Nephron progenitor cell (in vitro differentiated cells): ENCODE measurements at regions not wholly inside any gene's neighbourhood (a gene's known extent, or its start where the extent isn't known, plus 50 kb on each side); places are given as distances from the start of the nearest gene placed in this dataset.

Experiments
- DNase-seq: peaks from one replicate; pipeline ENCODE4 v3.0.0; 2021
- H3K27ac Mint-ChIP-seq: 2 replicates; pipeline ENCODE4 v1.8.0; 2021; ENCODE audit warnings: mild to moderate bottlenecking, moderate library complexity, mixed read lengths
- H3K27me3 Mint-ChIP-seq: 2 replicates; pipeline ENCODE4 v1.8.0; 2021; ENCODE audit warnings: mild to moderate bottlenecking, low read depth, mixed read lengths; ENCODE audit not compliant: poor library complexity
- H3K36me3 Mint-ChIP-seq: 2 replicates; pipeline ENCODE4 v1.8.0; 2021; ENCODE audit warnings: low read depth, mixed read lengths
- H3K4me1 Mint-ChIP-seq: 2 replicates; pipeline ENCODE4 v1.8.0; 2021; ENCODE audit warnings: mixed read lengths
- H3K4me3 Mint-ChIP-seq: 2 replicates; pipeline ENCODE4 v1.8.0; 2021; ENCODE audit warnings: mild to moderate bottlenecking, moderate library complexity, mixed read lengths
- H3K9me3 Mint-ChIP-seq: 2 replicates; pipeline ENCODE4 v1.8.0; 2021; ENCODE audit warnings: mild to moderate bottlenecking, moderate library complexity, mixed read lengths
- CTCF ChIP-seq: fragments of 200-600 bp; sonication (generic); IDR thresholded peaks from 2 replicates; pipeline ENCODE4 v1.5.0; 2021; ENCODE audit warnings: antibody characterized with exemption

GRCh38 chr15:70493787-70494516, 269.4 kb downstream of the UACA start:
- Mint-ChIP-seq H3K36me3 (no peaks in the 10 kb centered on the region), H3K4me3 (no peak overlapping the region)

GRCh38 chr15:70493376-70493775, 270.0 kb downstream of the UACA start:
- Mint-ChIP-seq H3K36me3 (no peaks in the 10 kb centered on the region), H3K4me1 (peaks cover 40% of the 10 kb centered on the region), H3K27ac (no peak overlapping the region), H3K27me3 (peaks cover 12% of the 10 kb centered on the region), H3K4me3 (no peak overlapping the region), H3K9me3 (no peaks in the 10 kb centered on the region)
- TF ChIP-seq CTCF = no peak
- DNase-seq = no peak

More at GRCh38 chr15:70493787-70494516, 269.4 kb downstream of the UACA start:
- TF ChIP-seq CTCF = no peak
- Mint-ChIP-seq H3K27ac (no peak overlapping the region), H3K4me1 (peaks cover 40% of the 10 kb centered on the region), H3K27me3 (peaks cover 12% of the 10 kb centered on the region), H3K9me3 (no peaks in the 10 kb centered on the region)
- no peak for DNase-seq

DNA sequence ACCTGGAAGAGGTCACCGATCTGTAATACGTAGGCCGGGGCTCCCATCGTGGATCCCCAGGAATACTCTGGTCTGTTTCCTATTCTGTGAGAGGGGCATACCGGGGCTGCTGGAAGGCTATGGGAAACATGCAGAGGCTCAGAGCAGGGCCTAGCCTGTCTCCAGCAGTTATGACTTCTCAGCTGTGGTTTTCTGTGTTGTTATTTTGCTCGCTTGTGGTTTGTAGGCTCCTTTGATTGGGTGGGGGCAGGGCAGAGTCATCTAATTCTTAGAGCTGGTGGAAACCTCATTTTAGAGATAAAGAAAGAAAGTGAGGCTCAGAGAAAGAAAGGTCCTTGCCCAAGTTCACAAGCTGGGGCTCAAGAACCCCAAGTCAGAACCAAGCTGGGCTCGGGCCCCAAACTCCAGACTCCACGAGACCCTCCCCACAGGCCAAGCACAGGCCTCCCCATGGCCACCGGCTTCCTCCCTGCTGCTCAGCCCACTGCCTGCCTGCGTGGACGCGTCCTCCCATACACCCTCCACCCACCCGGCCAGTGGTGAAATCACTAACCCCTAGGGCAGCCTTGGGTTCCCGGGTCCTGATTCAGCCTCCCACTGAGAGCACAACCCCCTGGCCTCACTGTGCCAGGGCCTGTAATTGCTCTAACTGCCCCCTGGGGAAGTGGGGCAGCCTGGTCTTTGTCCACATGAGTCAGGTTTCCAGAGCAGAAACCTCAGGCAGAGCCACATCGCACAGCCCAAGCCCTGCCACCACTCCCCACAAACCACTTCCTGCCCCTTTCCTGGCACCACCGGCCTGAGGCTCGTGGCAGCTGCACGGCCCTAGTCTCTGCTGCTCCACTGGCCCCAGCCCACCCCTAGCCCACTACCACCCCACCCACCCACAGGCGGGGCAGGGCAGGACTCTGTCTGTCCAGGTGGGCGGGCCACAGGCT, 270.8 kb downstream of the UACA start:
- Mint-ChIP-seq H3K4me1 (peaks cover 40% of the 10 kb centered on the region), H3K36me3 (no peaks in the 10 kb centered on the region), H3K4me3 (no peak overlapping the region), H3K27ac (no peak overlapping the region), H3K27me3 (peaks cover 19% of the 10 kb centered on the region), H3K9me3 (no peaks in the 10 kb centered on the region)
- TF ChIP-seq CTCF = no peak
- DNase-seq = no peak

GRCh38 chr15:70491641-70492040, 271.7 kb downstream of the UACA start:
- no peaks in the 10 kb centered on the region for H3K9me3 Mint-ChIP-seq
- no peaks in the 10 kb centered on the region for H3K36me3 Mint-ChIP-seq
- H3K27ac Mint-ChIP-seq = no peak overlapping the region
- peaks cover 40% of the 10 kb centered on the region for H3K4me1 Mint-ChIP-seq
- H3K27me3 Mint-ChIP-seq = peaks cover 20% of the 10 kb centered on the region
- no peak for DNase-seq
- TF ChIP-seq CTCF = no peak
- no peak overlapping the region for H3K4me3 Mint-ChIP-seq

DNA sequence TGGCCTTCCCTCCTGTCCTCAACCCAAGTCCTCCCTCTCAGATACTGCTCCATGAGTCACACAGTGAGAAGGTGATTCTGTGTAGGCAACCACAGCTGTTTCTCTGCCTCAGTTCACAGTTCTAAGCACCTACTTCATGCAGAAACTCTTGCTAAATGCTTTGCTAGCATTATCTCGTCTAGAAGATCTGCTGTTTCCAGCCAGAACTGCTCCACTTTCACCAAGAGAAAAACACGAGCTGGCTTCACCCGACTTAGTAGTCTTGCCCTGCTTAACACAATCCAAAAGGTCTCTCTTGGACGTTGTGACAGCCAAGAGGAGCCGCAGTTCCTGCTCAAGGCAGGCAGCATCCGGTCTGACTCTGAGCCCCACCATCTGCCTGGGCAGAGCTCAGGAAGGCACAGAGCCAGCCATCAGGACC, 272.1 kb downstream of the UACA start:
- no peak for DNase-seq
- H3K4me1 Mint-ChIP-seq = peaks cover 40% of the 10 kb centered on the region
- no peaks in the 10 kb centered on the region for H3K9me3 Mint-ChIP-seq
- no peaks in the 10 kb centered on the region for H3K36me3 Mint-ChIP-seq
- H3K27ac Mint-ChIP-seq = no peak overlapping the region
- no peak for TF ChIP-seq CTCF
- no peak overlapping the region for H3K4me3 Mint-ChIP-seq
- peaks cover 20% of the 10 kb centered on the region for H3K27me3 Mint-ChIP-seq
